NAMALWA (cell line): ENCODE measurements at regions not wholly inside any gene's neighbourhood (a gene's known extent, or its start where the extent isn't known, plus 50 kb on each side); places are given as distances from the start of the nearest gene placed in this dataset.

Experiments
- DNase-seq: peaks from one replicate; pipeline ENCODE4 v3.0.0-alpha.2; 2015; ENCODE audit warnings: low spot score

DNA sequence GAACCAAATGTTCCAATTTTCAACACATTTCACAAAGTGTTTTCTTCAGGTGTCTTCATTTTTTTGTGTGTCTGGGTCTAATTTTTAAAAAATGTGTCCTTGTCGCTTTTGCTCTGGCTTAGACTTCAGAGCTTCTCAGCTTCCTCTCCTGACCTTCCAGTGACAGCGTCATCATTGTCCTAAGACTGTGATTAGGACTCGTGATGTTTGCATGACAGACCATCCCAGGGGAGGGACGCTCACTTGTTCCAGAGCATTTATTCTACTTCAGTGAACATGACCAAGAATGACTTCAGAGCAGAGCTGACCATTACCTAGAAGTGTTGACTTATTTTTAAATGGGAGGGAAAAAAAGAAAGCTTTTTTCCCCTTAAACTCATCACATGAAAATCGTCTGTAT, 591.9 kb downstream of the IRS1 start:
- no peak for DNase-seq

GRCh38 chr2:226199555-226199954, 600.1 kb downstream of the IRS1 start:
- DNase-seq, result no peak

GRCh38 chr2:226198956-226199355, 600.7 kb downstream of the IRS1 start:
- no peak for DNase-seq

DNA sequence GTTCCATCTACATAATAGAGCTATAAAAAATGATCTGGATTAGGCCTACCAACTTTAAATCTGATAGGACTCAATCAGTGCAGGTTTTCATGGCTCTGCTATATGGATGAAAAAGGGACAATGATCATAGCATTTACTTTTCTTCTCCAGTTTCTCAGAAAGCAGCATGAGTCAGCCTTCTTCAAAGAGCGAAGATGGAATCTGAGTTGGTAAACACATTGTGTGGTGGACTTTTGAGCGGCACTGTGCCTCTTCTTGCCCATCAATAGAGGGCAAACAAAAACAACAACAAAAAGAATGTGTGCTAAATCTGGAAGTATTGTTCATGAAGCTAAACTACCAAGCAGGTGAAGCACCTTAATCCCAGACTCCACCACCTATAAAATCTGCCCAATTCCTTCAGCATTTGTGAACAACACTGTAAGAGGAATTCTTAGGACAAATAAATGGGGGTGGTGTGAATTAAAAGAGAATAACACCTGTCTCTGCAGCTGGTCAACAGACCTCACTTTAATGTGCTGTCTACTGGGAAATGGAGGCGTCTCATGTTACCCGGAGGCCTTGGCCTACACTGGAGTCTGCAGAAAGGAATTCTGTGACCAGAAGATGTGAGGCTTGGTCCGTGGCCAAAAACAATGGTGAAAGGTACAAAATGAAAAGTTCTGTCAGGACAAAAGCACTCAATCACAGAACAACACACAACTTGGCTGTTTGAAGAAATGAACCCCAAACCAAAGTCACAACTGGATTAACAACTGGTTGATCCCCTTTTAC, 609.0 kb downstream of the IRS1 start:
- no peak for DNase-seq

DNA sequence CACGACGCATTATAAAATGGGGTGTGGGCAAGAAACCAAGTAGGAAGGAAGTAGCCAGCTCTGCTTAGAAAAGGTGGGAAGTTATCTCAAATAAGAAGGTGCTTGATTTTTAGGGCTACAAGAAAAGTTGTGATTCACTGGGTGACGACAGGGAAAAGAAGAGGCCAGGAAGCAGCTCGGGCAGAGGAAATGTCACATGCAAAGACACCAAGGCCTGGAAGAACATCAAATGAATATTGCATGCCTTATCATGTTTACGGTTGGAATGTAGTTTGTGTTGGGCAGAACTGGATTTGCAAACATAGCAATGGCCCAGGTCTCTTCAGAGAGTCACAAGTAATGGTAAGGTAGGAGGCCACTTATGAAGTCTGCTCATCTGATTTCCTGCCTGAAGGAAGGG, 610.6 kb downstream of the IRS1 start:
- no peak for DNase-seq

DNA sequence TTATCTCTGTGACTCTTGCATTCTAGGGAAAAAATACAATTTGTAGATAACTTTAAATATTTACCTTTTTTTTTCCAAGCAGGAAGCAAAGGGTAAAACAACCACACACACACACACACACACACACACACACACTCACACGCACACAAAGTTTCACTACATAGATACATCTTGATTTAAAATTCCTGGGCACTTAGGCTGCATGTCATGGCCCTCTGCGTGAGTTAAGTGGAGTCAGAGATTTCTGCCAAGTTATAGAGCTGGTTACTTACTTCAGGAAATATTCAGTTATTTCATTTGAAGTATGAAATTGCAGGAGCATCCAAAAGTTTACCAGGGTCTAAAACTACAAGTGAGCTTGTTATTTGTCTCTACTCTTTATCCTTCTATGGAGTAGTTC, 612.0 kb downstream of the IRS1 start:
- DNase-seq, result no peak

GRCh38 chr2:226187156-226187555, 612.5 kb downstream of the IRS1 start:
- no peak for DNase-seq

DNA sequence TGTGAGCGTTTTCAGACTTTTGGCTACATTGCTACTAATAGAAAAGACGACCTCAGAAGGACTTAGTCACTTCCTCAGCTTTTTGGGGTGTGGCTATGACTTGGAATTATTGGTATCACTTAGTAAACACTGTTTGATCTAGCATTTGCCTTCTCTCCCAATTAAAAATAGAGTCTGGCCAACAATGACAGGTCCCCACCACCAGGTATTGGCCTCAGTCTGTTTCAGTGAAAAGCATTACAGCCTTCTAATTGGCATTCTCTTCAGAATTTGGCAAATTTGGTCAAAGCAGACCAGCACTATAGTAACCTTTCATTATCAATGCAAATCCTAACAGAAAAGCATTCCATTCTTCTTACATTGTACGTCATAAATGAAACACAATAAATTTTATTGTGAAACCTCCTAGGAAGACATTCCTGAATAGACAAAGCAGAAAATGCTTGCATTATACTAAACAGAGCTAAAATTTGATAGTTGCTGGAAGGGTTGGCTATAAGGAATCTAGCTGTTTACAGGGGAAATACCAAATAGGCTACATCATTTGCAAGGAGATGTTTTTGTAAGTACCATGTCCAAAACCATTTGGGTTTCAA, 613.9 kb downstream of the IRS1 start:
- DNase-seq, result no peak

GRCh38 chr2:226184940-226185615, 614.5 kb downstream of the IRS1 start:
- DNase-seq, result no peak

DNA sequence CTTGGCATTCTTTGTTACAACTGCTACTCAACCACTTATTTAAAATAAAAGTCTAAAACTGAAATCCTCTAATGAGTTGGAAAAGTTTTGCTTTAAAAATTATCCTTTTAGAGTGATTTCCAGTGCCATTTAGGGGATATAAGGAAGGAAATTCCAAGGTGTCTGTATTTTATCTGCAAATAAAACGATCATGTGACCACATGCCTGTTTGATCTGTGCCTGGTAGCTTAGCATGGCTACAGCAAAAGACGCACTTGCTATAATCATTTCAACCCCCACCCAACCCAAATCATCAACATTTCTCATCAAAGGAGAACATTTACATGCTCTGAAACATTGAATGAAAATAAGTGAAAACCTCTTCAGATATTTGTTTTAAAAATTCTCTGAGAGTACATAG, 615.1 kb downstream of the IRS1 start:
- no peak for DNase-seq

GRCh38 chr2:226183550-226183949, 616.1 kb downstream of the IRS1 start:
- no peak for DNase-seq

DNA sequence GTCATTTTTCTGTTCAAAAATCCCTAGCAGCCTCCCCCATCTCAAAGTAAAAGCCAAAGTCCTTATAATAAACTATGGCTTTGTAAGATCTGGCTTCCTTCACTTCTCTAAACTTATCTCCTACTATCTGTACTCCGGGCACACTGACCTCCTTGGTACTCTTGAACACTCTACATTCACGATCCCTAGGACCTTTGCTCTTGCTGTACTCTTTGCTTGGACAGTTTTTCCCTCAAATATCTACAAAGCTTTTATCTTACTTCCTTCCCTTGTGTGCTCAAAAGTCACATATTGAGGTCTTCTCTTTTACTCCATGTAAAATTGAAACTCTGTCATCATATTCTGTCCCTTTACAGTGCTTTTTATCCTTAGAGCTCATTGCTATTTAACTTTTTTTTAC, 616.6 kb downstream of the IRS1 start:
- DNase-seq, result no peak

GRCh38 chr2:226181909-226182308, 617.7 kb downstream of the IRS1 start:
- no peak for DNase-seq

GRCh38 chr2:226180281-226180884, 619.2 kb downstream of the IRS1 start:
- DNase-seq, result no peak

DNA sequence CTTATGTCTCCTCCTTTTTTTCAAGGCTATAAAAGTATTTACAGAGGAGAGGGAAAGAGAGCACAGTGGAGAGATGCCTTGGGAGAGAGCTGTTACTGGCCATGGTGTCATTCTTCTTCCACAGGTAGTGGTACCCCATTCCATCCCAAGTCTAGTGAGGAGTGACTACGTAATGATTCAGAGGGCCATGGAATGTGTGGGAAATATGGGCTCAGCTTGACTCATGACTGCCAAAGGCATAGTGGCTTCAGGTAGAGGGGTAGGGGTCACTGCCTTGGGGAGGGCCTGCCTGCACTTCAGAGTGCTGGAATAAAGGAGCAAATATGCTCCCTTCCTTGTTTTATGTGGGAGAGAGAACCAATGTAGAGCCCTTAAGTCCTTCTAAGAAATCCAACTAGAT, 620.6 kb downstream of the IRS1 start:
- no peak for DNase-seq

GRCh38 chr2:226176283-226176984, 623.2 kb downstream of the IRS1 start:
- no peak for DNase-seq

GRCh38 chr2:226174390-226174789, 625.2 kb downstream of the IRS1 start:
- no peak for DNase-seq

DNA sequence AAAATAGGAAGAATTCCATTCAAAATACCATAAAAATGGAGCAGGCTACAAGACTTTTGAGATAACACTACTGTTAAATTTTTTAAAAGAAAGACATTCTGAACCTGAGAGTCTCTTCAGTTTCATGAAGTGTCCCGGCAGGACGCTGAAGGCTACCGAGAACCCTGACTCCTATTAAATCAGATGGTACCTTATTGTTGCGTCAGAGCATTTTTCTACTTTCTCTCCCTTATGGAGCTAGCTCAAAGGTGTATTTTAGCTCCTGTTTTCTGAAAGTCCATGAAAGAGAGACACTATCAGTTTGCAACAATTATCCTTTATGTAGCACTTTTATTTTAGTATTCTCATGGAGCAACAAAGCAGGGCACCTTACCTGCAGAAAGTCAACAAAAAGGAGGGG, 626.7 kb downstream of the IRS1 start:
- no peak for DNase-seq

- DNase-seq, result no peak
Observed at GRCh38 chr2:226172309-226172708, 627.3 kb downstream of the IRS1 start.

GRCh38 chr2:226169751-226170581, 629.7 kb downstream of the IRS1 start:
- DNase-seq, result no peak

- no peak for DNase-seq
Observed at GRCh38 chr2:226168496-226169160, 631.0 kb downstream of the IRS1 start.
